GM23338 (cell line): ENCODE measurements at regions not wholly inside any gene's neighbourhood (a gene's known extent, or its start where the extent isn't known, plus 50 kb on each side); places are given as distances from the start of the nearest gene placed in this dataset.
A peak's percentile ranks its signal among the peaks of the same experiment; 100 is the strongest.

Source experiments
- ATAC-seq: fragments of 200-7000 bp; cut with Tn5 transposase; 3 replicates; pipeline ENCODE4 v1.9.1; 2020
- DNase-seq: peaks from one replicate; pipeline ENCODE4 v3.0.0-alpha.2; 2015; ENCODE audit warnings: low spot score
- H2AFZ ChIP-seq: fragments of 200-600 bp; sonication (generic); 2 replicates; pipeline ENCODE4 v1.8.0; 2016; ENCODE audit warnings: antibody characterized with exemption, mild to moderate bottlenecking, moderate library complexity
- H3F3A ChIP-seq: fragments of 200-600 bp; sonication (generic); replicated peaks from 2 replicates; pipeline ENCODE4 v1.8.0; 2017; ENCODE audit warnings: antibody characterized with exemption, mixed run types, low read depth
- H3K27ac ChIP-seq: fragments of 200-600 bp; sonication (generic); 2 replicates; pipeline ENCODE4 v1.6.1; 2016; ENCODE audit warnings: low read depth
- H3K27me3 ChIP-seq: fragments of 200-600 bp; sonication (generic); 2 replicates; pipeline ENCODE4 v1.8.0; 2016; ENCODE audit warnings: mild to moderate bottlenecking, mixed run types, moderate library complexity; ENCODE audit not compliant: insufficient read depth
- H3K36me3 ChIP-seq: fragments of 200-600 bp; sonication (generic); 2 replicates; pipeline ENCODE4 v1.8.0; 2016; ENCODE audit warnings: mild to moderate bottlenecking; ENCODE audit not compliant: insufficient read depth
- H3K4me1 ChIP-seq: fragments of 200-600 bp; sonication (generic); 2 replicates; pipeline ENCODE4 v1.8.0; 2016; ENCODE audit warnings: mild to moderate bottlenecking, moderate library complexity; ENCODE audit not compliant: insufficient read depth
- H3K4me2 ChIP-seq: fragments of 200-600 bp; sonication (generic); 2 replicates; pipeline ENCODE4 v1.7.1; 2017; ENCODE audit warnings: mixed run types
- H3K4me3 ChIP-seq: fragments of 200-600 bp; sonication (generic); 2 replicates; pipeline ENCODE4 v1.6.1; 2016; ENCODE audit warnings: mixed run types
- H3K79me2 ChIP-seq: fragments of 200-600 bp; sonication (generic); replicated peaks from 2 replicates; pipeline ENCODE4 v1.8.0; 2017; ENCODE audit warnings: mild to moderate bottlenecking; ENCODE audit not compliant: insufficient read depth
- H3K9me2 ChIP-seq: fragments of 200-600 bp; sonication (generic); 2 replicates; pipeline ENCODE4 v1.8.0; 2017; ENCODE audit not compliant: insufficient read depth
- H4K20me1 ChIP-seq: fragments of 200-600 bp; sonication (generic); replicated peaks from 2 replicates; pipeline ENCODE4 v1.8.0; 2017; ENCODE audit warnings: mild to moderate bottlenecking; ENCODE audit not compliant: insufficient read depth
- H3K27ac Mint-ChIP-seq: 2 replicates; pipeline ENCODE4 v1.8.0; 2020; ENCODE audit warnings: inconsistent platforms, mild to moderate bottlenecking, moderate library complexity, mixed read lengths
- H3K27me3 Mint-ChIP-seq: 3 replicates; pipeline ENCODE4 v1.8.0; 2022; ENCODE audit warnings: low read depth, mild to moderate bottlenecking, moderate library complexity, mixed read lengths, inconsistent platforms; ENCODE audit not compliant: insufficient read depth, poor library complexity
- H3K36me3 Mint-ChIP-seq: 3 replicates; pipeline ENCODE4 v1.8.0; 2021; ENCODE audit warnings: low read depth, mild to moderate bottlenecking, inconsistent platforms, moderate library complexity, mixed read lengths
- H3K4me1 Mint-ChIP-seq: 3 replicates; pipeline ENCODE4 v1.8.0; 2020; ENCODE audit warnings: mild to moderate bottlenecking, inconsistent platforms, mixed read lengths
- H3K4me3 Mint-ChIP-seq: 3 replicates; pipeline ENCODE4 v1.8.0; 2021; ENCODE audit warnings: moderate library complexity, mild to moderate bottlenecking, inconsistent platforms, mixed read lengths
- H3K9me3 Mint-ChIP-seq: 3 replicates; pipeline ENCODE4 v1.8.0; 2020; ENCODE audit warnings: moderate library complexity, mild to moderate bottlenecking, inconsistent platforms, mixed read lengths
- CREB1 ChIP-seq: fragments of 250-450 bp; sonication (Bioruptor Pico); IDR thresholded peaks from 2 replicates; pipeline ENCODE4 v1.5.0; 2020; ENCODE audit warnings: low read depth, mild to moderate bottlenecking, moderate library complexity
- CTCF ChIP-seq, 2 experiments: fragments of 200-600 bp in 1 of 2; sonication (generic) in 1 of 2; conservative IDR thresholded peaks; 2 replicates each; pipeline versions ENCODE4 v1.5.1 to v1.6.1; 2016 to 2017; ENCODE audit warnings: antibody characterized with exemption in 2 of 2, low read depth in 2 of 2, mild to moderate bottlenecking in 2 of 2, moderate library complexity in 1 of 2
- ETS1 ChIP-seq: IDR thresholded peaks from 2 replicates; pipeline ENCODE4 v1.6.1; 2016; ENCODE audit warnings: antibody characterized with exemption
- EZH2 ChIP-seq: fragments of 200-600 bp; sonication (generic); IDR thresholded peaks from one replicate; pipeline ENCODE4 v1.8.0; 2017; ENCODE audit warnings: antibody characterized with exemption, mild to moderate bottlenecking, low read depth; ENCODE audit not compliant: unreplicated experiment
- EZH2phosphoT487 ChIP-seq: fragments of 200-600 bp; sonication (generic); IDR thresholded peaks from one replicate; pipeline ENCODE4 v1.8.1; 2018; ENCODE audit warnings: antibody characterized with exemption; ENCODE audit not compliant: unreplicated experiment
- JUNB ChIP-seq: IDR thresholded peaks from one replicate; pipeline ENCODE4 v1.6.1; 2016; ENCODE audit warnings: antibody characterized with exemption; ENCODE audit not compliant: unreplicated experiment
- NANOG ChIP-seq: IDR thresholded peaks from 2 replicates; pipeline ENCODE4 v1.6.1; 2016; ENCODE audit warnings: antibody characterized with exemption, borderline replicate concordance
- POLR2AphosphoS5 ChIP-seq: IDR thresholded peaks from 2 replicates; pipeline ENCODE4 v1.6.1; 2016; ENCODE audit warnings: antibody characterized with exemption, low read depth
- REST ChIP-seq: IDR thresholded peaks from one replicate; pipeline ENCODE4 v1.6.1; 2018; ENCODE audit warnings: antibody characterized with exemption; ENCODE audit not compliant: unreplicated experiment
- STAT1 ChIP-seq: IDR thresholded peaks from one replicate; pipeline ENCODE4 v1.6.1; 2016; ENCODE audit warnings: antibody characterized with exemption; ENCODE audit not compliant: unreplicated experiment
- ZNF114 ChIP-seq: fragments of 250-450 bp; sonication (Bioruptor Pico); IDR thresholded peaks from 2 replicates; pipeline ENCODE4 v1.5.0; 2020; ENCODE audit warnings: mild to moderate bottlenecking, moderate library complexity
- ZNF331 ChIP-seq: fragments of 250-450 bp; sonication (Bioruptor Pico); IDR thresholded peaks from 2 replicates; pipeline ENCODE4 v1.5.0; 2020; ENCODE audit warnings: low read depth, mild to moderate bottlenecking, moderate library complexity
- ZNF462 ChIP-seq: fragments of 250-450 bp; sonication (Bioruptor Pico); IDR thresholded peaks from 2 replicates; pipeline ENCODE4 v1.5.0; 2020; ENCODE audit warnings: mild to moderate bottlenecking, moderate library complexity

- H3K4me1 ChIP-seq: no peaks in the 10 kb centered on the region
- no peaks in the 10 kb centered on the region for H3K27me3 ChIP-seq
- peaks cover 38% of the 10 kb centered on the region for H3K9me3 Mint-ChIP-seq
- H3K4me1 Mint-ChIP-seq: no peaks in the 10 kb centered on the region; the same call in 2 of the 3 replicates
- no peaks in the 10 kb centered on the region for H3K36me3 ChIP-seq
- H3K4me3 Mint-ChIP-seq: no peak overlapping the region
- H3K79me2 ChIP-seq: no peaks in the 10 kb centered on the region
- TF ChIP-seq EZH2phosphoT487 (no peak), CTCF (conservative IDR thresholded peaks at IDR 0.05; ENCODE audit: low read depth in 2 of 2) (no peak), JUNB (no peak), CREB1 (CRISPR knock-in tag) (no peak), EZH2 (no peak), NANOG (no peak), ZNF462 (CRISPR knock-in tag) (no peak), ZNF331 (CRISPR knock-in tag) (no peak), ETS1 (no peak), POLR2AphosphoS5 (no peak), ZNF114 (no peak), STAT1 (no peak), REST (no peak)
- no peaks in the 10 kb centered on the region for H4K20me1 ChIP-seq
- H3K27ac ChIP-seq: no peak overlapping the region
- no peaks in the 10 kb centered on the region for H3F3A ChIP-seq
- H3K27ac Mint-ChIP-seq: 0 out of 2 replicates have a peak overlapping the region, but pooled peaks have one; percentile 5
- H3K36me3 Mint-ChIP-seq: peaks cover 12% of the 10 kb centered on the region
- peaks cover 3% of the 10 kb centered on the region; the same call in 1 of the 2 replicates for H3K9me2 ChIP-seq
- no peak overlapping the region for H3K4me2 ChIP-seq
- H3K4me3 ChIP-seq: no peak overlapping the region
- DNase-seq: no peak
- H2AFZ ChIP-seq: no peak overlapping the region
- no peak for ATAC-seq
- H3K27me3 Mint-ChIP-seq: peaks cover 2% of the 10 kb centered on the region
These were observed 67.1 kb upstream of the KPNA3 start for GRCh38 chr13:49859560-49859959.
